HPDE6-E6E7 (cell line): ENCODE measurements at regions not wholly inside any gene's neighbourhood (a gene's known extent, or its start where the extent isn't known, plus 50 kb on each side); places are given as distances from the start of the nearest gene placed in this dataset.

ENCODE experiments used
- DNase-seq: peaks from one replicate; pipeline ENCODE4 v3.0.0; 2011; ENCODE audit warnings: missing footprints; ENCODE audit errors: extremely low spot score

- DNase-seq: no peak
Measured at GRCh38 chr16:66289051-66289680, 77.3 kb upstream of the CDH5 start.

DNA sequence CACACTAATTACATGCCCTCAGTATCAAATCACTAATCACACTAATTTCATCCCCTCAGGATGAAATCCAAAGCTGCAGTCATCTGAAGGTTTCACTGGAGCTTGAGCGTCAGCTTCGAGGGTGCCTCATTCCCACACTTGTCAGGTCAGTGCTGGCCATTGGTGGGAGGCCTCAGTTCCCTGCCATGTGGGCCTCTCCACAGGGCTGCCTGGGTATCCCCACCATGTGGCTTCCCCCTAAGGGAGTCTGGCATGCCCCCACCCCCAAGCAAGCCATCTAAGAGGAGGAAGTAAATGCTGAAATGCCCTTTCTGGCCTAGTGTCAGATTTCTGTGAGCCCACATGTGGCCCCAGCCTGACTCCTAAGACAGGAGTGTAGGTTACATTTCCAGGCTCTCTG lies 78.6 kb upstream of the CDH5 start:
- DNase-seq: no peak

GRCh38 chr16:66287416-66287815 lies 79.1 kb upstream of the CDH5 start:
- DNase-seq: no peak

DNA sequence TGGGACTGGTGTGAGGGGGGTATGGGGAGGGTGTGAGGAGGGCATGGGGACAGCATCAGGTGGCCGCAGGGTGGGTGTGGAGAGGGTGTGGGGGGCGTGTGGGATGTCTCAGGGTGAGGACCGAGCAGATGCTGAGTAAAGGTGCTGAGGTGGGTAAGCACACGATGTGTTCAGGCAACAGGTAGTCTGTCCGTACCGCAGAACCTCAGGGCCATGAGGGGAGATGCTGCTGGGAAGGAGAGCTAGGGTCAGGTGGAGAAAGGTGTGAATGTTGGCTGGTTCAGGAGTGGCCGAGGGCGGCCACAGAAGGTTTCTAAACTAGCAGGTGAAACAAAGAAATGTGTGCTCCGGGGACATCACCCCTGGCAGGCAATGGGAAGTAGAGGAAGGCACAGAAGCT lies 80.0 kb upstream of the CDH5 start:
- DNase-seq: no peak

- DNase-seq: peak; percentile 66
Measured at GRCh38 chr16:66278604-66279262, 87.8 kb upstream of the CDH5 start.

- DNase-seq: peak; percentile 69
Measured at GRCh38 chr16:66278111-66278531, 88.4 kb upstream of the CDH5 start.

GRCh38 chr16:66277311-66278070 lies 89.0 kb upstream of the CDH5 start:
- no peak for DNase-seq

DNA sequence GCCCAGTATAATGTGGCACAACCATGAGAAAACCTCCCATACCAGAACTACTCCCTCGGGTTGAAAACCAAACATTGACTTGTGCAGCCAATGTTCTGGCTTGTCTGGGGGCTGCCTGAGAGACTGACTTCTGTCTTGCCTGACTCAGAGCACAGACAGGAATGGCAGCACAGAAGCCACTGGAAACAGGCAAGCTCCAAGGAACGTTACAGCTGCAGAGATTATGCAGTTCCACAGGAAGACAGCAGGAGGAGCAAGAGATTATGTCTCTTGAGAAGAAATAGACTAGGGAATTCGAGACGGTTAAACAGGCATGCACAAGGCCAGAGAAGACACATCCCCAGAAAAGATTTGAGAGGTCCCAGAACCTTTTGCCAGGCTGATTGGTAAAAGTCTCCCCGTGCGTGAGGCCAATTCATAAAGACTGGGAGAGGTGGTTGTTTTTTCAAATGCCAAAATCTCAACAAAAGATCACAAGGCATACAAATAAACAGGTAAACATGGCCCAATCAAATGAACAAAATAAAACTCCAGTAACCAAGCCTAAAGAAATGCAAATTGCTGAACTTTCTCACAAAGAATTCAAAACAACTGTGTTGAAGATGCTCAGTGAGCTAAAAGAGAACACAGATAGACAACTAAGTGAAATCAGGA lies 90.6 kb upstream of the CDH5 start:
- peak; percentile 47 for DNase-seq

GRCh38 chr16:66274335-66275110 lies 92.0 kb upstream of the CDH5 start:
- peak; percentile 43 for DNase-seq

DNA sequence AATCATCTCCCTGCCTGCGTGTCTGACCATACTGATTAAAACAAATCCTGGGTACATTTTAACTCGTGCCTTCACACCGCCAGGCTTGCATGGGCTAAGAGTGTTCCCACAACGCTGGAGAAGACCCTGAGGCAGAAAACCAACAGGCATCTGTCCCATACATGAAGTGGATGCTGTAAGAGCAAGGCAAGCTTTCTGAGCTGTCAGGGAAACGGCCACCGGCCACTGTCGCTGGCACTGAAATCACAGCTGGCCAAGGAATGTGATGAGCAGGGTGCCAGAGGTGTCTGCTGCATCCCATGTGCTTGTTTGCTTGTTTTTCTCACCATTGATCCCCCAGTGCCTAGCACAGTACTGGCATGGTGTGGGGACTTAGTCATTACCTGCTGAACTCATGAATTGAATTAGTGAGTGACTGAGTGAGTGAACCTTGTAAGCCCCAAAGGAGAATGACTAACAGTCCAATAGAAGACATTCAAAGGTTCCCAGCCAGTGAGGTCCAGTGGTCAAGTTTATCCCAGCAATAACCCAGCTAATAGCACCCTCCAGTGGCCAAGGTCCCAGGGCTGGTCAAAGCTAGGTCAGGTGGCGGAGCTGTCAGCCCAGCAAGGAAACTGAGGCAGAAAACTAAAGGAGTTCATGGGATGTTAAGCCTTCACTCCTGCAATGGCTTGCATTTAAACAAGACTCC lies 92.7 kb upstream of the CDH5 start:
- DNase-seq: no peak

DNA sequence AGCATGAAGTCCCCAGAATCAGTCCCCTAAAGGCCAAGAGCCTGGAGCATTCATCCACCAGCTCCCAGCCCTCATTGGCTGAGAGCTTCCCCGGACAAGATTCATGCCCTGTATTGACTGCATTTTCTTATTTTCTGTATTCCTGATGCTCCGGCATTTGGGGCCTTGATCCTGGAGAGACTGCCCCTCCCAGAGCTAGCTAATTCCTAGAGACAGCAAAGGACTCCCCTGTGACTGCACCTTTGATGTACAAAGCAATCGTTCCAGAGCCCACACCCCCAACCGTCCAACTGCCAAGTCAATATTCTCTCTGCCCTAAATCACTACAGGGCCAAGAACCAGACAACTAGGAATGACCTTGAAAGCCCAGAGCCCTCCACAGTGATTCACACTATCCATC lies 93.4 kb upstream of the CDH5 start:
- DNase-seq: no peak

DNA sequence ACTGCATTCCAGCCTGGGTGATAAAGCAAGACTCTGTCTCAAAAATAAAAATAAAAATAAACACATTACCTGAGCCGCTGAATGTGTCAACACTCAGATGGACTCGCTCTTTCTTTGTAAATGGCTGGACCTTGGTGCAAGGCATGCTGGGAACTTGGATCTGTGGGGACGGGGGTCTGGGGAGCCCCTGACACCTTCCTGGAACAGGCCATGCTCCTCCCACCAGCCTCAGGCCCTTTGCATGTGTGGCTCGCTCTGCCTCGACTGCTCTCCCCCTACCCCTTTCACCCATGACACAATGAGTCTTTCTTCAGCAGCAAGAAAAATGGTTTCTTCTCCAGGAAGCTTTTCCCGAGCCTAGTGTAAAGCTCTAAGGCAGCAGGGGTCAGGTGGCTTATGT lies 94.0 kb upstream of the CDH5 start:
- DNase-seq: no peak

DNA sequence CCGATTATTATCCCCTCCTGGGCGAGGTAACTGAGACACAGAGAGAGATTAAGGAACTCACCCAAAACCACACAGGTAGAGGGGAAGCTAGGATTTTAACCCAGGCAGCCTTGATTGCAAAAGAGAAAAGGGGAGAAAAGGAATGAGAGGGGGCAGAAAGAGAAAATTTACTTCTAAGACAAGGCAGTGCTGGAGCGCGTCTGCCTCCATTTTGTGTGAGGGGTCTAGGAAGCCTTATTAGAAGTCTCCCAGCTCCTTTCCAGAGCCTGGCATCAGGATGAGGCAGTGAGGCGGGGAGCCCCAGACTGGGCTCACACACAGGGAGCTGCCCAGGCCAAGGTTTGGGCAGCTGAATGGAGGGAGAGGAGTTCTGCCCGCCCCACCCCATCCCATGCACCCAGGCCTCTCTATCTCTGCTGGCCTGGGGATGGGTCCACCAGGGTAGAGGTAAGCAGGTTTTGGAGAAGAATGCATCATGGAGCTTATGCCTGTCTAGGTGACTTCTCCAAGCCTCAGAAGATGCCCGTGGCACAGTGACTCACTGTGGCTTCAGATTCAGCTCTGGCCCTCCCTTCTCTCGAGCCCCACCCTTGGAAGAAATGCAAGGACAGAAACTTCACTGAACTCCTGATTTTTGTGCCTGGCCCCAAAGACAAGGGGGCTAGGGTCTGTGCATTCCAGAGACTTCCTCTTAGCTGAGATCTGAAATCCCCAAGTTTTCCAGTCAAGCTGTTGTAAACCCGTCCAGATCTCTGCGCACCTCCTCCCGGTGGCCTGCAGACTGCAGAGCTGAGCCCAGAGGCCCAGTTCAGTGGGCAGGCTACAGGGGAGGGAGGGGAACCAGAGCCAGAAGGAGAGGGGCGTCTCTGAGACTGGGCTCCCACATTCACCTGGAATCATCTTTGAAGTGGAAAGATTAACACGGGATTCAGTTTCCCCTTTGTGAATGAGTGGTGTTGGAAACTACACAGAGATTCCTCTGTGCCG lies 95.1 kb upstream of the CDH5 start:
- no peak for DNase-seq

DNA sequence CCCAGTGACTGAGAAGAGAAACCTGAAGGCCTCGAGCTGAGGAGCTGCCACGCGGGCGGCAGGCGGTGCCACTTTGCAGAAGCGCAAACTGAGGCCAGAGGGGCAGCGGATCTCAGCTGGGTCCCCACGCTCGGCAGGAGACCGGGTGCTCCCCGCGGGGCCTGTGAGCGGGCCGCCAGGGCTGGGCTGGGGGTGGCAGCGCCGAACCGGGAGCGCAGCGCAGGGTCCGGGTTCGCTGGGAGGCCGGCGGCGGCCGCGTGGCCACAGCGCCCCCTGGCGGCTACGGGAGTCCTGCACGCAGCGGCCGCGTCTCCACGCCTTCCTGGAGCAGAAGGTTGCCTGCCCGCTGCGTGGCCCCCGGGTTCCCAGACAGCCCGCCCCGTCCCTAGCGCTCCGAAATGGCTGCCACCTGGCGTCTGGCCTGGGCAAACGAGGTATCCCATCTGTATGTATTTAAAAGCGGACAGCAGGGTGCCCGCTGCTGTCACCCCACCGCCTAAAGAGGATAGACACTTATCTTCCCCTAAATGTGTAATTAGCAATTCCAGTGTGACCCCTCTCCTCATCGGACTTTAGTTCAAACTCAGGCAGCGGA lies 96.1 kb upstream of the CDH5 start:
- peak; percentile 78 for DNase-seq

DNA sequence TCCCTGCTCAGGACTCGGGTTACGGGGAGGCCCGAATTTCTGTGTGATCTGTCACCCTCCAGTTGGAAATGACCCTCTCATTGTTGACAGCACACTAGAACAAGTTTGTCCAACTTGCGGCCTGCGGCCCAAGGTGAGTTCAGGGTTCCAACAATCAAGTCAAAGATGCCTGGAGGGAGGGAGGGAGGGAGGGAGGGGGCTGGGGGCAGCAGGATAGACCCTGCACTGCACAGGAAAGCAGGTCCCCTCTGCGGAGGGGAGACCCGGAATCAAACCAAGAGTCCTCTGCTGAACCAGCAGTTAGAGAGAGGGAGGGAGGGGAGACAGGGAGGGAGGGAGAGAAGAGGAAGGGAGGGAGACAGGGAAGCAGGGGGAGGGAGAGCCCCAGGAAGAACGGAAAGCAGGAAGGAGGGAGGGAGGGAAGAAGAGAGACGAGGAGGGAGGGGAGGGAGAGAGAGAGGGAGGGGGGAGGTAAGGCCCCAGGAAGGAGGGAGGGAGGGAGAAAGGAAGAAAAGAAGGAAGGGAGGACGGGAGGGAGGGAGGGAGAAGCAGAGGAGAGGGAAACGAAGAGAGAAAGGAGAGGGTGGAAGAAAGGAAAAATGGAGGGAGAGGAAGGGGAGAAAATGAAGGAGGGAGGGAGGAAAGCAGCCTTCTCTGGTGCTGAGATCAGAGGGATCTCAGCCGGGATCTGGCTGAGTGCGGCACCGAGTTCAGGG lies 96.7 kb upstream of the CDH5 start:
- DNase-seq: no peak

DNA sequence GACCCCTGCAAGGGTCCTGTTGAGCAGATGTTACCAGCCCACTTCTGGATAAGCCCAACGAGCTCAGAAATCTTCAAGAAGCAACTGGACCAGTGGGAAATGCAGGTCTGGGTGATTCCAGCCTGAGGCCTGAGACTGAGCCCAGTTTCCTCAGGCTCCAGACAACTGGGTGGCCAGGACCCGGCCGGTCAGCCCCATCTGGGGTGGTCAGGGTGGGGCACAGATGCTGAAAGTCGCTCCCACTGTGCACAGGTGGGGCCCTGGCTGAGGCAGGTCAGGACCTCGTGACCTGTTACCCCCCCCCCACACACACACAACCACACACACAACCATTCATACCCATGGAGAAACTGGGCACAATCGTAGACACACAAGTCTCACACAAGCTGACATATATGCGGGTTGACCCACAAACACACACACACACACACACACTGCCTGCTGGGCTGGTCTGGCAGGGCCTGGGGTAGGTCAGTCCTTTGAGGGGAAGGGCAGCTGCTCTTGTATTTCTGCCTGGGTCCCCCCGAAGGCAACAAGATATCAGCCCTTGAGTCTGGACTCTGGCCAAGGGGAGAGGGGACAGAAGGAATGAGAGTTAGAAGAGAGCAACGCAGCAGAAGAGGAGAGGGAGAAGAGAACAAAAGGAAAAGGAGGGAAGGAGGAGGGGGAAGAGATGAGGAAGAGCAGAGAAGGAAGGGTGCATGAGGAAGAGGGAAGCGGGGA lies 99.0 kb upstream of the CDH5 start:
- DNase-seq: no peak

DNA sequence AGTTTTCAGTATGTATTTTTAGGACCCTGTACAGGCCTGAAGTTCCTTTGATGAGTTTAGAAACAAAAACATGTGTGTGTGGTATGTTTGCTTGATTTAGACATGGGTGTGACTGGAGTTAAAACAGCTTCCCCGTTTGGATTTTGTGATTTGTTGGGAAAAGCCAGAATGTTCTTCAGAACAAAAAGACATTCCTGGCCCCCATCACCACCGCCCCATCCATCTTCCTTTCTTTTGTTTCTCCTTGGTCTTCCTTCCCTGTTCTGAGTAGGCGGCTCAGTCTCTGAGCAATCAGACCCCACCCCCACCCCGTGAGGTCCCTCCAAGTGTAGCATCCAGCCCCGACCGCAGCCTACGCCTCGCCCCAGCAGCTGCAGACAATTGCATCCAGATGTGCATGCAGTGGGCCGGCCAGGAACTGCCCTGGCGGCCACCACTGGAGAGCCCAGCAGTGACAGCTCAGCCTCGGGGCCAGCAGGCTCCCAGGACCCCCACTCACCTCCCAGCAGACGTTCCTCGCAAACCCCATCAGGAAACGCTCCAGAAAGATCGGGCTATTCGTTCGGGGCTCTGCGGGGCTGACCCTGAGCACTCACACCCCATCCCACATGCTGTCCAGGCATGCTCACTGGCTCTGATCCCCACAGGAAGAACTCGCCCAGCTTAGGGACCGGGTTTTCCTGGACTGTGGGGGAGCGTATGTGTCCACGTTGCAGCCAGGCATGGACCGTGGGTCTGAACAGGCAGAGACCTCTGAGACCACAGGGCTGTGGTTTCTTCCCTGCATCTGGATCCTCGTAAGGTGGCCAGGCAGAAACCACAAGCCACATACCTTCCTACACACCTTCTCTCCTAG lies 99.8 kb upstream of the CDH5 start:
- no peak for DNase-seq
